C4-2B (cell line): ENCODE measurements at regions not wholly inside any gene's neighbourhood (a gene's known extent, or its start where the extent isn't known, plus 50 kb on each side); places are given as distances from the start of the nearest gene placed in this dataset.

Experiments used
- CTCF ChIP-seq: fragments of 450-650 bp; conservative IDR thresholded peaks from 2 replicates; pipeline ENCODE4 v1.5.1; 2017; ENCODE audit warnings: mild to moderate bottlenecking
- ZFX ChIP-seq: fragments of 450-650 bp; IDR thresholded peaks from 2 replicates; pipeline ENCODE4 v1.6.1; 2017

- TF ChIP-seq CTCF = no peak
- no peak for TF ChIP-seq ZFX
These were observed 662.4 kb upstream of the PTPRD start for GRCh38 chr9:11275158-11275695.
